ENCODE measurements at regions not wholly inside any gene's neighbourhood (a gene's known extent, or its start where the extent isn't known, plus 50 kb on each side); places are given as distances from the start of the nearest gene placed in this dataset.

DNA sequence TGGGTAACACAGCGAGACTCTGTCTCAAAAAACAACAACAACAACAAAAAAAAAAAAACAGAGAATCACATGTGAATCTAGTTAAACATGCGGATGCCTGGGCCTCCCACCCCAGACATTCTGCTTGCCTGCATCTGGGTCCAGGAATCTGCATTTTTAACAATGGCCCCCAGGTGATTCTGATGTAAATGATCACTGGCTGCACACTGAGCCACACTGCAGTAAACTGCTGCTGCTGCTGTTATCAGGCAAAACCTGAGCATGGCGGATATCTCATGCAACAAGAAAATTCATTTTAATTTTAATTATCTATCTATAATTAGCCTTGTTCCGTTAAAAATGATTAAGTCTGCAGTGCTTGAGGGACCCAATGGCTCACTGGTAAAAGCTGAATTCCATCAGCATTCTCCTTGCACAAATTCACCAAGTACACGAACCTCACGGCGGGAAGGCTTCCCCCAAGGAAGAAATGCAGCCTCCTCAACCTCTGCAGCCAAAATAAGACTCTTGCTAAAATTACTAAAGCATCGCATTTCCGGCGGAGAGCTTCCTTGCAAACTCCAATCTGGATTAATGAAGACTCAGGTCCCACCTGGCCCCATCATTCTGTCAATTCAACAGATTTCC is 81.6 kb upstream of the SNX9 start:
- Mint-ChIP-seq H3K36me3 (no peaks in the 10 kb centered on the region), H3K9me3 (peaks cover 27% of the 10 kb centered on the region), H3K4me3 (no peak overlapping the region), H3K27ac (no peak overlapping the region), H3K4me1 (no peaks in the 10 kb centered on the region), H3K27me3 (ENCODE audit: low read depth) (no peaks in the 10 kb centered on the region)
- TF ChIP-seq, protein P1, sequence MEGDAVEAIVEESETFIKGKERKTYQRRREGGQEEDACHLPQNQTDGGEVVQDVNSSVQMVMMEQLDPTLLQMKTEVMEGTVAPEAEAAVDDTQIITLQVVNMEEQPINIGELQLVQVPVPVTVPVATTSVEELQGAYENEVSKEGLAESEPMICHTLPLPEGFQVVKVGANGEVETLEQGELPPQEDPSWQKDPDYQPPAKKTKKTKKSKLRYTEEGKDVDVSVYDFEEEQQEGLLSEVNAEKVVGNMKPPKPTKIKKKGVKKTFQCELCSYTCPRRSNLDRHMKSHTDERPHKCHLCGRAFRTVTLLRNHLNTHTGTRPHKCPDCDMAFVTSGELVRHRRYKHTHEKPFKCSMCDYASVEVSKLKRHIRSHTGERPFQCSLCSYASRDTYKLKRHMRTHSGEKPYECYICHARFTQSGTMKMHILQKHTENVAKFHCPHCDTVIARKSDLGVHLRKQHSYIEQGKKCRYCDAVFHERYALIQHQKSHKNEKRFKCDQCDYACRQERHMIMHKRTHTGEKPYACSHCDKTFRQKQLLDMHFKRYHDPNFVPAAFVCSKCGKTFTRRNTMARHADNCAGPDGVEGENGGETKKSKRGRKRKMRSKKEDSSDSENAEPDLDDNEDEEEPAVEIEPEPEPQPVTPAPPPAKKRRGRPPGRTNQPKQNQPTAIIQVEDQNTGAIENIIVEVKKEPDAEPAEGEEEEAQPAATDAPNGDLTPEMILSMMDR (IDR thresholded peaks at IDR 0.05; ENCODE audit: unreplicated experiment), result no peak
- no peak for DNase-seq (ENCODE audit: low spot score in 2 of 2, unreplicated experiment in 2 of 2)

DNA sequence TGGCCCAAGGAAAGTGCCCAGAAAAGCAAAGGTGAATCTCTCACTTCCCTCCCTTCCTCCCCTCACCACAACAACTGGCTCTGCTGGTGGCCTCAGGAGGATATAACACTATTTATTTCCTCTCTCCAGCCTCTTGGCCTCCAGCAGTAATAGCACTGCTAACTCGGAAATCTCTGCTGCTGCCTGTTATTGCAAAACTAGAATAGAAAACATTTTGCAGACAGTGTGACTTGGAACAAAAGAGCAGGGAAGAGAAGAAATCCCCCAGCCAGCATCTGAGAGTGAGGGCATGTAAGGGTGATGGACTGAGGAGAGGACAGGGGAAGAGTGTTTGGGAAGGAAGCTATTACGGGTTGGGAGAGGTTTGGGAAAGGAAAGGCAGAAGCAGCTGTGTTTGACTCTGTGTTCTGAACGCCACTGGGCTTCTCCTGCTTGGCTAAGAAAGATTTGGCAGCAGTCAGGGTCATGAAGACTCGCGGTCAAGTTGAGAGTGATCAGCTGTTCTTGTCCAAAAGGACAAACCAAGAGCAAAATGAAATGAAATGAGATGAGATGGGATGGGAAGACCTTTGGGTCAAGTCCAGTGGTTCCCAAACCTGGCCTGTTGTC is 81.0 kb upstream of the SNX9 start:
- TF ChIP-seq, protein P1 (IDR thresholded peaks at IDR 0.05; ENCODE audit: unreplicated experiment), result no peak
- peaks cover 21% of the 10 kb centered on the region for H3K9me3 Mint-ChIP-seq
- H3K4me1 Mint-ChIP-seq, result no peaks in the 10 kb centered on the region
- H3K4me3 Mint-ChIP-seq, result no peak overlapping the region
- H3K27me3 Mint-ChIP-seq (ENCODE audit: low read depth), result no peaks in the 10 kb centered on the region
- H3K36me3 Mint-ChIP-seq, result no peaks in the 10 kb centered on the region
- H3K27ac Mint-ChIP-seq, result no peak overlapping the region
- DNase-seq (ENCODE audit: low spot score in 2 of 2, unreplicated experiment in 2 of 2), result no peak

DNA sequence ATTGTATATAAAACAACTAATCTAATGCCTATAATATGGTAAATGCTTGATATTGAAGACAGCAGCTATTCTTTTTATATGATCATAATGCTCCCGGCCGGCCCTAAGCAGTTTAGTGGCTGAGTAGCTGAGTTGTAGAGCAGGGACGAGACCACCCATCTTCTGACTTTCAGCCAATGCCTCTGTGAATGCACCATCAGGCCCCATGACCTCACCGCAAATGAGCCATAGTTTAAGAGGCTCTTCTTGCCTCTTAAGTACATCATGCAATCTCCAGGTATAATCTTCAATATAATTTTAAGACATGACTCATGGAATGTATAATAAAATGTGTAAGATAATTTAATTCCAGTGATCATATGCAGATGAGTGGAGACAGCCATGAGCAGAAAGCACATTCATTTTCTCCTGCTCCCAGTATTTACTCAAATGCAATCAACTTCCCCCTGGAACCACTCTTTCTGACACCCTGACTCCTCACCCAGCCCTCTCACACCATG is 78.9 kb upstream of the SNX9 start:
- H3K4me3 Mint-ChIP-seq, result no peak overlapping the region
- no peak overlapping the region for H3K27ac Mint-ChIP-seq

DNA sequence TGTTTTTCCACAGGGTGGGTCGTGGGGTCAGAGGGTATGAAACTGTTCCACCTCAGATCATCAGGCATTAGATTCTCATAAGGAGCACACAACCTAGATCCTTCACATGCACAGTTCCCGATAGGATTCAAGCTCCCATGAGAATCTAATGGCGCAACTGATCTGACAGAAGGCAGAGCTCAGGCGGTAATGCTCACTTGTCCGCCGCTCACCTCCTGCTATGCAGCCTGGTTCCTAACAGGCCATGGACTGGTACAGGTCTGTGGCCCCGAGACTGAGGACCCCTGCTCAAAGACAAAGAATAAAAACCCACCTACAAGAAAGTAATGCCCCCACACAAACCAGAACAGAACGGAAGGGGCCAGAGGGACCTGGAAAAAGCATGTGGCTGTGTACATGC is 76.1 kb upstream of the SNX9 start:
- no peaks in the 10 kb centered on the region for H3K4me1 Mint-ChIP-seq
- no peaks in the 10 kb centered on the region for H3K27me3 Mint-ChIP-seq (ENCODE audit: low read depth)
- H3K9me3 Mint-ChIP-seq, result peaks cover 15% of the 10 kb centered on the region
- no peak overlapping the region for H3K4me3 Mint-ChIP-seq
- TF ChIP-seq, protein P1 (IDR thresholded peaks at IDR 0.05; ENCODE audit: unreplicated experiment), result no peak
- H3K27ac Mint-ChIP-seq, result no peak overlapping the region
- no peak for DNase-seq (ENCODE audit: low spot score in 2 of 2, unreplicated experiment in 2 of 2)
- no peaks in the 10 kb centered on the region for H3K36me3 Mint-ChIP-seq

More for the DNA sequence above, 78.9 kb upstream of the SNX9 start:
- no peaks in the 10 kb centered on the region for H3K27me3 Mint-ChIP-seq (ENCODE audit: low read depth)
- no peaks in the 10 kb centered on the region for H3K4me1 Mint-ChIP-seq
- no peak for DNase-seq (ENCODE audit: low spot score in 2 of 2, unreplicated experiment in 2 of 2)
- H3K36me3 Mint-ChIP-seq, result no peaks in the 10 kb centered on the region
- TF ChIP-seq, protein P1 (IDR thresholded peaks at IDR 0.05; ENCODE audit: unreplicated experiment), result no peak
- H3K9me3 Mint-ChIP-seq, result peaks cover 2% of the 10 kb centered on the region

DNA sequence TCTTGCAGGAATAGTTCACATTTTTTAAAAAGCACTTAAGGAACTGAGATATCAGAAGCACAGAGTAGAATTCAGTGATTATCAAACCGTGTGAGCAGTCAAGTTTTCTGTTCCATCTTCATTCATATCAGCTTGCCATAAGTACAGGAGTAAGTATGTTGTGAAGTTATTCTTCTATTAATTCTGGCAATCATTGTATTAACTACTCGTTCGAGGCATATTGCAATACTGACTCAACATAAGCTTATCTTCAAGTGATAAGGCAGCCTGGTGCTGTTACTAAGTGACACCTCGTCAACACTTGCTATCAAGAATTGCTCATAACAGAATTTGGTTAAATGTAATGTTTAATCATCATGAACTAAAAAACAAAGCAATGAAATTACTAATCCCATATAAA is 75.7 kb upstream of the SNX9 start:
- no peaks in the 10 kb centered on the region for H3K36me3 Mint-ChIP-seq
- H3K27me3 Mint-ChIP-seq (ENCODE audit: low read depth), result no peaks in the 10 kb centered on the region
- H3K4me1 Mint-ChIP-seq, result no peaks in the 10 kb centered on the region
- no peak overlapping the region for H3K27ac Mint-ChIP-seq
- no peak overlapping the region for H3K4me3 Mint-ChIP-seq
- no peak for DNase-seq (ENCODE audit: low spot score in 2 of 2, unreplicated experiment in 2 of 2)
- TF ChIP-seq, protein P1 (IDR thresholded peaks at IDR 0.05; ENCODE audit: unreplicated experiment), result no peak
- H3K9me3 Mint-ChIP-seq, result peaks cover 19% of the 10 kb centered on the region

Data from mesothelial cell of epicardium (in vitro differentiated cells).